SH-SY5Y (cell line): ENCODE measurements at regions not wholly inside any gene's neighbourhood (a gene's known extent, or its start where the extent isn't known, plus 50 kb on each side); places are given as distances from the start of the nearest gene placed in this dataset.

Experiments used
- GATA2 ChIP-seq: IDR thresholded peaks from 2 replicates; pipeline ENCODE4 v1.6.1; 2011; ENCODE audit warnings: mild to moderate bottlenecking, low read depth, low read length
- GATA3 ChIP-seq: IDR thresholded peaks from 2 replicates; pipeline ENCODE4 v1.6.1; 2011; ENCODE audit warnings: low read depth, mild to moderate bottlenecking, low read length, moderate library complexity

GRCh38 chr13:106752584-106753170, 184.7 kb upstream of the ARGLU1 start:
- TF ChIP-seq GATA2 (no peak), GATA3 (no peak)
